GM13976 (cell line): ENCODE measurements at regions not wholly inside any gene's neighbourhood (a gene's known extent, or its start where the extent isn't known, plus 50 kb on each side); places are given as distances from the start of the nearest gene placed in this dataset.

ENCODE experiments used
- DNase-seq: peaks from one replicate; pipeline ENCODE4 v3.0.0; 2012; ENCODE audit warnings: low spot score
- in situ Hi-C: fragments of 300-500 bp; cut with MboI; formaldehyde crosslinking; loops from one replicate; pipeline ENCODE4 v1.12.0; 2022; ENCODE audit warnings: low sequenced_read_pairs, mixed read lengths, inconsistent platforms; ENCODE audit not compliant: unreplicated experiment
- TF ChIP-seq, protein P1 (sequence below): IDR thresholded peaks from 2 replicates; pipeline ENCODE4 v1.5.1; 2012; ENCODE audit warnings: borderline replicate concordance, mild to moderate bottlenecking; ENCODE audit not compliant: insufficient read depth; ENCODE audit errors: extremely low read depth, missing control alignments, control extremely low read depth

DNA sequence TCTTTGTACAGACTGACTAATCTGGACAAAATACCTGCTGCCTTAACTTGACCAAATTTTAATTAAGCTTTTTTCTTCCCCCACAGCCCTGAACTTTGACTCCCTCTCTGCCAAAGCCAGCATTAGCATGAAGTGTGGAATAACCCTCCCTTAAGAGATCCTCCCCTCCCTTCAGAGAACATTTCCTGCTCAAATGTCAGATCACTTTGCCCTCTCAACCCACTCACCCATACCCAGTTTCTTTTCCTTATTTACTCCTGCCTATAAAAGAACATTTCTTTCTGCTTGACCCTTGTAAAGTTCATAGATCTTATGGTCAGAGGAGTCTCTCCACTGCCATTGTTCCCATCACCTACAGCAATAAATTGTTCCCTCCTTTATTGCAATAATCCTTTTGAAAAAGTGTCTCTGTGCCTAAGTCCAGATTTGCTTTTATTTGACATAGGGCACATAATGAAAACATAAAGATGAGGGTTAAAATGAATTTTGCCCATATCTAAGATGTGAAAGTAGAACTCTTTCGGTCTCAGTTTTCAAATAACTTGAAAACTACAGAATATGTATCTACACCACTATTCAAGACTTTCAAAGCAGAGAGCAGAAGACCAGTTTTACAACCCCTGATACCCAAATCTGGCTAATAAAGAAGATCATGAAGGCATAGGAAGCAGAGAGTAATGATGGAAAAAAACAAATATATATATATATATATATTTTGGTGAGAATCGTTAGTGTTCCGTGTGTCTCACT is 289.7 kb upstream of the ANXA10 start:
- TF ChIP-seq, protein P1, sequence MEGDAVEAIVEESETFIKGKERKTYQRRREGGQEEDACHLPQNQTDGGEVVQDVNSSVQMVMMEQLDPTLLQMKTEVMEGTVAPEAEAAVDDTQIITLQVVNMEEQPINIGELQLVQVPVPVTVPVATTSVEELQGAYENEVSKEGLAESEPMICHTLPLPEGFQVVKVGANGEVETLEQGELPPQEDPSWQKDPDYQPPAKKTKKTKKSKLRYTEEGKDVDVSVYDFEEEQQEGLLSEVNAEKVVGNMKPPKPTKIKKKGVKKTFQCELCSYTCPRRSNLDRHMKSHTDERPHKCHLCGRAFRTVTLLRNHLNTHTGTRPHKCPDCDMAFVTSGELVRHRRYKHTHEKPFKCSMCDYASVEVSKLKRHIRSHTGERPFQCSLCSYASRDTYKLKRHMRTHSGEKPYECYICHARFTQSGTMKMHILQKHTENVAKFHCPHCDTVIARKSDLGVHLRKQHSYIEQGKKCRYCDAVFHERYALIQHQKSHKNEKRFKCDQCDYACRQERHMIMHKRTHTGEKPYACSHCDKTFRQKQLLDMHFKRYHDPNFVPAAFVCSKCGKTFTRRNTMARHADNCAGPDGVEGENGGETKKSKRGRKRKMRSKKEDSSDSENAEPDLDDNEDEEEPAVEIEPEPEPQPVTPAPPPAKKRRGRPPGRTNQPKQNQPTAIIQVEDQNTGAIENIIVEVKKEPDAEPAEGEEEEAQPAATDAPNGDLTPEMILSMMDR: no peak
- in situ Hi-C loops: no loop called here
- DNase-seq: no peak

DNA sequence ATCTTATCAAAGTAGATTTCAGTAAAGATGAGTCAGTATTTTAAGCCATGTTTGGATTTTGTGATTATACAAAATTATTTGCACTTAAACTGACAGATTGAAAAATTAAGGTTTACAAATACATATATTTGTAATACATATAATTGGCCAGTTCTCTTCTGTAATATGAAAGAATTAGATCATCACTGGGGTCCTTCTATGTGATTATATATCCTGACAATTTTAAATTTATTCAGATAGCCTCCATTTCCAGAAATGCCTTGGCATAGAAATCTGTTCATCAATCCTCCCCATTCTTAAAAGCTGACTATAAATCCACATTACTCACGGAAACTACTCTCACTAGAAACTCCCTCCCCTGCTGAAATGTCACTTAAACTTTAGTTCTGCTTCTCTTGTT is 280.4 kb upstream of the ANXA10 start:
- DNase-seq: no peak
- in situ Hi-C loops: no loop called here
- TF ChIP-seq, protein P1: no peak

DNA sequence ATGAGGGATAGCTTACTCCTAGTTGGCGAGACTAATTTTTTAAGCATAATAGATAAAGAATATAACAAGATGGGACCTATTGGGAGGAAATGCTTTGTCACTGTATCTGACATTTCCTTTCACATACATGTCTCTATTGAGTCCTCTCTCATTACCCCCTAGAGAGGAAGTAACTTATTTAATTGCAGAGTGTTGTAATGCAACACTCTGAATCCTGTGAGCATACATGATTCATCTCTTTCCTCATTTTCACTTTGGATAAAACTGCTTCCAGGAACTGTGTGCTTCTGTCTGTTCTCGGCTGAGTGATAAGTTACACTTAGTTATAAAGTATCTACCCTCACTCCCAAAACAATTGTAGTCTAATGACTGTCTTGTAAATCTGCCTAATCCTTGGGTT is 266.1 kb upstream of the ANXA10 start:
- in situ Hi-C loops: no loop called here
- DNase-seq: no peak
- TF ChIP-seq, protein P1: no peak

DNA sequence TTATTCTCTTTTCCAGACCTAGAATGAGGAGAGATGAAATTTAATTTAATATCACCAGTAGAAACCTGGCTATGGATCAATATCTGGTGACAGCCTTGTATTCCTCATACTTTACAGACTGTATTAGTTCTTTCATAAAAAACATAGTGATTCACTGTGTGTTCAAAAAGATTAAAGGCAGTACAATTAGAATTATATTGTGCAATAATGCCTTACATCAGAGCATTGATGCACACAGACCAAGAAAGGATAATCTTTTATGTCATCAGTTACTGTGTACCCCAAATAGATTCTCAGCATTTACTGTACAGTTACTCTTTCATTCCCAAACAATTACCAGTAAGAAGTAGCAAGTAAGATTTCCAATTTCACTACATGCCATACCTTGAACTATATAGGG is 260.5 kb upstream of the ANXA10 start:
- in situ Hi-C loops: no loop called here
- no peak for DNase-seq
- TF ChIP-seq, protein P1: no peak

DNA sequence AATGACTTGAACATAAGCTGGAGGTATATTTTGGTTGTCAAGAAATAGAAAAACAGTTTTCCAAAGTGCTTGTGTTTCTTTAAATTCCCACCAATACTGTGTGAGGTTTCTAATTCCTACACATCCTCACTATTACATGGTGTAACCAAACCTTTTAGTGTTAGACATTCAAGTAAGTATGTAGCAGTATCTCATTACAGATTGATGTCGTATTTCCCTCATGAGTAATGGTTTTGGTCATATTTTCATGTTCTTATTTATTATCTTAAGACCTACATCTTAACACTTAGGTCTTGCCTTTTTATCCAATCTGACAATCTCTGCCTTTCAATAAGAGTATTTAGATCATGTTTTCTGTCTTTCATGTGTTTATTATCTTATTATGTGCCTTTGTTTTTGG is 253.7 kb upstream of the ANXA10 start:
- TF ChIP-seq, protein P1: no peak
- no peak for DNase-seq
- in situ Hi-C loops: no loop called here

DNA sequence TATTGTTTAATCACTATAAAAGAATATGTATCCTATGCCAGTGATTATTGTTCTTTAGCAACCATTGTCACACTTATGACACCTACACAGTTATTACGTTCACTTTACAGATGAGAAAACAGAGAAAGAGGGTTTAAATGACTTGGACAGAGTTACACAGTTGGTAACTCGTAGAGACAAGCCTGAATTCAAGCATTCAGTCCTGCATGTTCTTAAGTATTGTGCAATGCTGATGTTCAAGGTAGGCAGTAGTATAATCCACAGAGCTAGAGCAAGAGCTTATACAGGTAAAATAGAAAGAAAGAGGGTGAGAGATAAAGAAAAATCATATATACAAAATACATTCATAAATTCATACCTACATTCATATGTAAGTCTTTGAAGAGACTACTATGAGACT is 249.8 kb upstream of the ANXA10 start:
- in situ Hi-C loops: no loop called here
- no peak for DNase-seq
- TF ChIP-seq, protein P1: no peak
